HL-60 (cell line): ENCODE measurements at regions not wholly inside any gene's neighbourhood (a gene's known extent, or its start where the extent isn't known, plus 50 kb on each side); places are given as distances from the start of the nearest gene placed in this dataset.

Source experiments
- DNase-seq, 2 experiments: peaks; one replicate each; pipeline ENCODE4 v3.0.0-alpha.2; 2010 to 2020; ENCODE audit warnings: low read depth in 1 of 2, low spot score in 1 of 2
- H3K27ac ChIP-seq: fragments of 250-450 bp; sonication (Bioruptor Pico); replicated peaks from 2 replicates; pipeline ENCODE4 v1.5.1; 2020; ENCODE audit warnings: mild to moderate bottlenecking, moderate library complexity
- H3K27me3 ChIP-seq: fragments of 250-450 bp; sonication (Bioruptor Pico); 2 replicates; pipeline ENCODE4 v1.5.1; 2021; ENCODE audit warnings: mild to moderate bottlenecking, moderate library complexity; ENCODE audit not compliant: insufficient read depth, poor library complexity, severe bottlenecking
- H3K4me3 ChIP-seq: replicated peaks from 2 replicates; pipeline ENCODE4 v1.5.1; 2011; ENCODE audit warnings: mild to moderate bottlenecking, control low read depth, low read length; ENCODE audit not compliant: insufficient read depth
- GABPA ChIP-seq: IDR thresholded peaks from 2 replicates; pipeline ENCODE4 v1.6.1; 2012; ENCODE audit warnings: low read depth
- POLR2AphosphoS5 ChIP-seq: IDR thresholded peaks from 2 replicates; pipeline ENCODE4 v1.6.1; 2012; ENCODE audit warnings: low read depth
- SPI1 ChIP-seq: IDR thresholded peaks from 2 replicates; pipeline ENCODE4 v1.6.1; 2012; ENCODE audit warnings: low read depth, mild to moderate bottlenecking, borderline replicate concordance
- TF ChIP-seq, protein P1 (sequence below): IDR thresholded peaks from 2 replicates; pipeline ENCODE4 v1.6.1; 2012; ENCODE audit warnings: low read depth; ENCODE audit not compliant: insufficient replicate concordance
- TF ChIP-seq, protein P2 (sequence below): IDR thresholded peaks from one replicate; pipeline ENCODE4 v1.5.1; 2011; ENCODE audit warnings: low read length, control low read depth, inconsistent platforms; ENCODE audit not compliant: insufficient read depth

DNA sequence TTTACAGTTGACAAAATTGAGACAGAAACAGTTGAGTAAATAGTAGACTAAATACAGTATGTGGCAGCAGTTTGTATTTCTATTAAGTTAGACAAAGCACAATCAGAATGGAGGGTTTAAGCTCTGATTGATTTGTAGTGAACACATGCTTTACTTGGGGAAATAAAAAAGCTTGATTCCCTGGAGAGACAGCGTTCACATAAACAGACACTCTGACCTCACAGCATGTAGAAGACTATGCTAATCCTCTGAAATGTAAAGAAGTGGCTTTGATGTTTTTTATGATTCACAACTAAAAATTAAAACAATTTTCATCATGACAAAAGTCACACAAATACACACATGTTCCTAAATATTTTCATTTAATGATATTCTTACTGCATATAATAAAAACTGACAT is 126.9 kb upstream of the FAM83B start:
- no peak for DNase-seq
- no peak for TF ChIP-seq GABPA
- no peak for TF ChIP-seq POLR2AphosphoS5
- TF ChIP-seq, protein P1, sequence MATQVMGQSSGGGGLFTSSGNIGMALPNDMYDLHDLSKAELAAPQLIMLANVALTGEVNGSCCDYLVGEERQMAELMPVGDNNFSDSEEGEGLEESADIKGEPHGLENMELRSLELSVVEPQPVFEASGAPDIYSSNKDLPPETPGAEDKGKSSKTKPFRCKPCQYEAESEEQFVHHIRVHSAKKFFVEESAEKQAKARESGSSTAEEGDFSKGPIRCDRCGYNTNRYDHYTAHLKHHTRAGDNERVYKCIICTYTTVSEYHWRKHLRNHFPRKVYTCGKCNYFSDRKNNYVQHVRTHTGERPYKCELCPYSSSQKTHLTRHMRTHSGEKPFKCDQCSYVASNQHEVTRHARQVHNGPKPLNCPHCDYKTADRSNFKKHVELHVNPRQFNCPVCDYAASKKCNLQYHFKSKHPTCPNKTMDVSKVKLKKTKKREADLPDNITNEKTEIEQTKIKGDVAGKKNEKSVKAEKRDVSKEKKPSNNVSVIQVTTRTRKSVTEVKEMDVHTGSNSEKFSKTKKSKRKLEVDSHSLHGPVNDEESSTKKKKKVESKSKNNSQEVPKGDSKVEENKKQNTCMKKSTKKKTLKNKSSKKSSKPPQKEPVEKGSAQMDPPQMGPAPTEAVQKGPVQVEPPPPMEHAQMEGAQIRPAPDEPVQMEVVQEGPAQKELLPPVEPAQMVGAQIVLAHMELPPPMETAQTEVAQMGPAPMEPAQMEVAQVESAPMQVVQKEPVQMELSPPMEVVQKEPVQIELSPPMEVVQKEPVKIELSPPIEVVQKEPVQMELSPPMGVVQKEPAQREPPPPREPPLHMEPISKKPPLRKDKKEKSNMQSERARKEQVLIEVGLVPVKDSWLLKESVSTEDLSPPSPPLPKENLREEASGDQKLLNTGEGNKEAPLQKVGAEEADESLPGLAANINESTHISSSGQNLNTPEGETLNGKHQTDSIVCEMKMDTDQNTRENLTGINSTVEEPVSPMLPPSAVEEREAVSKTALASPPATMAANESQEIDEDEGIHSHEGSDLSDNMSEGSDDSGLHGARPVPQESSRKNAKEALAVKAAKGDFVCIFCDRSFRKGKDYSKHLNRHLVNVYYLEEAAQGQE: no peak
- TF ChIP-seq SPI1: no peak
- TF ChIP-seq, protein P2, sequence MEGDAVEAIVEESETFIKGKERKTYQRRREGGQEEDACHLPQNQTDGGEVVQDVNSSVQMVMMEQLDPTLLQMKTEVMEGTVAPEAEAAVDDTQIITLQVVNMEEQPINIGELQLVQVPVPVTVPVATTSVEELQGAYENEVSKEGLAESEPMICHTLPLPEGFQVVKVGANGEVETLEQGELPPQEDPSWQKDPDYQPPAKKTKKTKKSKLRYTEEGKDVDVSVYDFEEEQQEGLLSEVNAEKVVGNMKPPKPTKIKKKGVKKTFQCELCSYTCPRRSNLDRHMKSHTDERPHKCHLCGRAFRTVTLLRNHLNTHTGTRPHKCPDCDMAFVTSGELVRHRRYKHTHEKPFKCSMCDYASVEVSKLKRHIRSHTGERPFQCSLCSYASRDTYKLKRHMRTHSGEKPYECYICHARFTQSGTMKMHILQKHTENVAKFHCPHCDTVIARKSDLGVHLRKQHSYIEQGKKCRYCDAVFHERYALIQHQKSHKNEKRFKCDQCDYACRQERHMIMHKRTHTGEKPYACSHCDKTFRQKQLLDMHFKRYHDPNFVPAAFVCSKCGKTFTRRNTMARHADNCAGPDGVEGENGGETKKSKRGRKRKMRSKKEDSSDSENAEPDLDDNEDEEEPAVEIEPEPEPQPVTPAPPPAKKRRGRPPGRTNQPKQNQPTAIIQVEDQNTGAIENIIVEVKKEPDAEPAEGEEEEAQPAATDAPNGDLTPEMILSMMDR: no peak
- no peak overlapping the region for H3K4me3 ChIP-seq
- no peaks in the 10 kb centered on the region for H3K27me3 ChIP-seq
- no peak overlapping the region for H3K27ac ChIP-seq

DNA sequence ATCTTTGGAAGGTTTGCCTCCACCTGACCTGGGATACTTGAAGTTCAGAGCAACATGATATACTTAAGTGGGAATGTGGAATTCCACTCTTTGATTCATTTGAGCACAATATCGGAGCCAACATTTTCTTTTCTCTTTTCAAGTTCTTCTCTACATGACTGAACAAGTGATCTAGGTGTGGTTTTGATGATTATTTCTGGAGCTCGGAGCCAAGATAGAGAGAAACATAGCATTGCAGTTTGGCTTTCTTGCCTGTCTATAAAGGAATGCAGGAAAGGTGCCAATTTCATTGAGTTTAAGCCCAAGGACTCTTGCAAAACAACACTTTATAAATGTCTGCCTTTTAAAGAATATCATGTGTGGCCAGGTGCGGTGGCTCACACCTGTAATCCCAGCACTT is 124.2 kb upstream of the FAM83B start:
- H3K4me3 ChIP-seq: no peak overlapping the region
- no peaks in the 10 kb centered on the region for H3K27me3 ChIP-seq
- TF ChIP-seq, protein P1: no peak
- TF ChIP-seq, protein P2: no peak
- TF ChIP-seq SPI1: no peak
- TF ChIP-seq GABPA: no peak
- TF ChIP-seq POLR2AphosphoS5: no peak
- DNase-seq: no peak
- H3K27ac ChIP-seq: no peak overlapping the region

DNA sequence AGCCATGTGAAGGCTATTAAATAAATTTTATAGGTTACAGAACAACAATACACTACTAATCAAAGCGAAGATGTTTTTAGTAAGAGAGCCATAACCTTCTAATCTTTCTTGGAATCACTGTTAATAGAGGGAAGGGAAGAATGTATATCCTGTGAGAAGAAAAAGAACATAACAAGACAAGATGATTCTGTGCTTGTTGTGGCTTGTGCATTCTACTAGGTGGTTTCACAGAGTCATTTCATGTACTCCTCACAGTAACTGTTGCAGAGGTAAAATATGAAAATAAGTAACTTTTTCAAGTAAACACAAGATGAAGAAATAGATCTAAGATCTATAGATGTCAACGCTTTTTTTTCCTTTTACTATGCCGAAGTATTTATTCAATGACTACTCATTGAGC is 116.9 kb upstream of the FAM83B start:
- Histone ChIP-seq H3K27me3 (no peaks in the 10 kb centered on the region), H3K4me3 (no peak overlapping the region), H3K27ac (no peak overlapping the region)
- TF ChIP-seq GABPA (no peak), POLR2AphosphoS5 (no peak), SPI1 (no peak)
- TF ChIP-seq, protein P1: no peak
- TF ChIP-seq, protein P2: no peak
- DNase-seq: no peak
